ENCODE measurements at regions not wholly inside any gene's neighbourhood (a gene's known extent, or its start where the extent isn't known, plus 50 kb on each side); places are given as distances from the start of the nearest gene placed in this dataset.

- TF ChIP-seq POLR2AphosphoS5 (IDR thresholded peaks at IDR 0.05; ENCODE audit: low read depth, low read length) (no peak), TAF1 (IDR thresholded peaks at IDR 0.05; ENCODE audit: low read depth, low read length) (no peak), POU2F2 (IDR thresholded peaks at IDR 0.05; ENCODE audit: low read depth, low read length) (no peak)
Observed at GRCh38 chr1:224846119-224846907, 83.2 kb upstream of the DNAH14 start.

Data from GM12891 (cell line).